ENCODE measurements at regions not wholly inside any gene's neighbourhood (a gene's known extent, or its start where the extent isn't known, plus 50 kb on each side); places are given as distances from the start of the nearest gene placed in this dataset.

GRCh38 chr2:66772618-66773017 is 337.7 kb downstream of the MEIS1 start:
- TF ChIP-seq CTCF (IDR thresholded peaks at IDR 0.05) (no peak), REST (IDR thresholded peaks at IDR 0.05; ENCODE audit: insufficient read depth in 1 of 2, low read depth in 2 of 2, low read length in 1 of 2) (no peak), SIN3A (IDR thresholded peaks at IDR 0.05; ENCODE audit: borderline replicate concordance, insufficient read depth, low read depth, low read length) (no peak), POLR2AphosphoS5 (IDR thresholded peaks at IDR 0.05; ENCODE audit: low read depth, low read length) (no peak), TCF7L2 (IDR thresholded peaks at IDR 0.05; ENCODE audit: low read depth, low read length) (no peak)
